OCI-LY7 (cell line): ENCODE measurements at regions not wholly inside any gene's neighbourhood (a gene's known extent, or its start where the extent isn't known, plus 50 kb on each side); places are given as distances from the start of the nearest gene placed in this dataset.

Source experiments
- BruUV-seq: library from RNA; stranded (reverse); fragments of 400-500 nt; replicated peaks from 2 replicates; lab custom pipeline; 2021; lab: Mats Ljungman, UMichigan
- CTCF ChIA-PET: fragments of 300-600 bp; sonication (Branson Sonifier 250); formaldehyde crosslinking; loops from one replicate; lab custom pipeline; 2022; ENCODE audit warnings: antibody characterized with exemption; ENCODE audit not compliant: unreplicated experiment; lab: Charles Lee
- POLR2A ChIA-PET: fragments of 300-600 bp; sonication (Branson Sonifier 250); formaldehyde crosslinking; loops from one replicate; lab custom pipeline; 2022; ENCODE audit warnings: antibody characterized with exemption; lab: Charles Lee
- DNase-seq: peaks from one replicate; pipeline ENCODE4 v3.0.0-alpha.2; 2015; ENCODE audit warnings: low spot score
- H2AFZ ChIP-seq: fragments of 200-600 bp; sonication (generic), shearing (Covaris generic); 2 replicates; pipeline ENCODE4 v1.6.1; 2014; ENCODE audit warnings: mild to moderate bottlenecking, antibody characterized with exemption, low read length, moderate library complexity
- H3K27ac ChIP-seq: fragments of 200-600 bp; sonication (generic); 2 replicates; pipeline ENCODE4 v1.5.1; 2014; ENCODE audit warnings: mixed run types, low read depth, mild to moderate bottlenecking, moderate library complexity, low read length, inconsistent platforms; ENCODE audit not compliant: poor library complexity, severe bottlenecking
- H3K36me3 ChIP-seq: fragments of 200-600 bp; sonication (generic); 2 replicates; pipeline ENCODE4 v1.6.1; 2014; ENCODE audit warnings: mild to moderate bottlenecking, antibody characterized with exemption, low read length, moderate library complexity, mixed read lengths; ENCODE audit not compliant: insufficient read depth
- H3K4me1 ChIP-seq: fragments of 200-600 bp; sonication (generic); 2 replicates; pipeline ENCODE4 v1.5.1; 2014; ENCODE audit warnings: mild to moderate bottlenecking, low read length; ENCODE audit not compliant: insufficient read depth, poor library complexity, severe bottlenecking
- H3K4me2 ChIP-seq: fragments of 200-600 bp; sonication (generic); 2 replicates; pipeline ENCODE4 v1.6.1; 2014; ENCODE audit warnings: mild to moderate bottlenecking, low read length
- H3K4me3 ChIP-seq: fragments of 200-600 bp; sonication (generic); 2 replicates; pipeline ENCODE4 v1.5.1; 2014; ENCODE audit warnings: mild to moderate bottlenecking, low read depth, low read length; ENCODE audit not compliant: poor library complexity, severe bottlenecking
- H3K79me2 ChIP-seq: fragments of 200-600 bp; sonication (generic); 2 replicates; pipeline ENCODE4 v1.6.1; 2016; ENCODE audit warnings: low read depth, mild to moderate bottlenecking, low read length, moderate library complexity, mixed read lengths; ENCODE audit not compliant: insufficient read depth
- H3K9me2 ChIP-seq: fragments of 200-600 bp; sonication (generic); 2 replicates; pipeline ENCODE4 v1.6.1; 2016; ENCODE audit warnings: mild to moderate bottlenecking, low read length, mixed read lengths; ENCODE audit not compliant: insufficient read depth
- H3K9me3 ChIP-seq: fragments of 200-600 bp; sonication (generic); 2 replicates; pipeline ENCODE4 v1.6.1; 2014; ENCODE audit warnings: mild to moderate bottlenecking, mixed run types, low read length, mixed read lengths
- H4K20me1 ChIP-seq: fragments of 200-600 bp; sonication (generic); 2 replicates; pipeline ENCODE4 v1.6.1; 2014; ENCODE audit warnings: mild to moderate bottlenecking, antibody characterized with exemption, low read length, moderate library complexity, mixed read lengths; ENCODE audit not compliant: insufficient read depth
- CTCF ChIP-seq: fragments of 200-600 bp; sonication (generic); conservative IDR thresholded peaks from 2 replicates; pipeline ENCODE4 v1.5.1; 2014; ENCODE audit warnings: mild to moderate bottlenecking, antibody characterized with exemption, low read length, moderate library complexity, mixed read lengths
- EZH2phosphoT487 ChIP-seq: fragments of 200-600 bp; sonication (generic); IDR thresholded peaks from 2 replicates; pipeline ENCODE4 v1.6.1; 2018; ENCODE audit warnings: low read depth, borderline replicate concordance, mild to moderate bottlenecking, mixed run types, antibody characterized with exemption, low read length, moderate library complexity, mixed read lengths
- intact Hi-C: fragments of 100-400 bp; cut with micrococcal nuclease; formaldehyde crosslinking; loops from one replicate; pipeline ENCODE4 v1.10.0; 2022; ENCODE audit not compliant: unreplicated experiment

DNA sequence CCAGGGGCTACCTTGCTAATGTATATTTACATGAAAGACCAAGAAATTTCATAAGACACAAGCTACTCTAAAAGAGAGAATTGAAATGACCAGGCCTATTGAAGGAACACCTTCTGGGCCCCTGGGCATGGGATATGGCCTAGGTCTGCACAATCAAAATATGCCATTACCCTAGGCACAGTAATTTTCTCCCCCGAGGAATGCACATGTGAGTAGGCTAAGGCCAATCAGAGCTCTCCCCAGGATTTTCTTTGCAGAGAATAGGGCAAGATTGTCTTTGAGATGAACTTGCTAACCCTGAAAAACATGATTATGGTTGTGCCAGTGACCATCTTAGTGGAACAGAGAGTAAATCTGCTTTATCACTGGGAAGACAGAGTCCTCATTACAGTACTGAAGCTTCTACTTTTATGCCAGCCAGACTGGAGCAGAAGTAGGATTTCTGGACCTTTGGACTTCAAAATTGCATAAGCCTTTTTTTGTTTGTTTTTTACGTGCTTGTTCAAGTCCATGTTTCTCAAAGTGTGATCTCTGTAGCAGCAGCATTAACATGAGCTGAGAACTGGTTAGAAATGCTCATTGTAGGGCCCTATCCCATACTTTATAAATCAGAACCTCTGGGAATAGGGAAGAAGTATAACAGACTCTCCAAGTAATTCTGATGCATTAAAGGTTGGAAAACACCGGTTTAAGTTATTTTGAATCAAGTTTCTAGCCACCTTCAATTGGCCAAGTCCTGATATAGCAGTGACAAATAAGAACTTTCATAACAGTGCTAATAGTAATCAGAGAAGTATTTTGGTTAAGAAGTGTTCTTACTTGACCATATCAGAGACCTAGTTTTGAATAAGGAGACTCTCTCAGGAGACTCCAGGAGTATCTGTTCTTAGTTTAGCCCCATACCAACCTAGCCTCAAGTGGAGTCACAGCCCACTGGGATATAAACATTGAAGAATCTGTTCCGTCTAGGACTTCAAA is 112.9 kb downstream of the LMO3 start:
- Histone ChIP-seq H3K79me2 (no peaks in the 10 kb centered on the region), H3K36me3 (no peaks in the 10 kb centered on the region), H3K9me3 (no peaks in the 10 kb centered on the region), H2AFZ (no peak overlapping the region), H4K20me1 (no peaks in the 10 kb centered on the region), H3K4me2 (no peak overlapping the region), H3K4me1 (no peaks in the 10 kb centered on the region), H3K27ac (no peak overlapping the region), H3K9me2 (no peaks in the 10 kb centered on the region), H3K4me3 (no peak overlapping the region)
- CTCF ChIA-PET = no interaction called here
- no TSS peak for BruUV-seq
- intact Hi-C loops = no loop called here
- no peak for DNase-seq
- POLR2A ChIA-PET = interaction anchor here (0.7 kb wide), 1 partner anchor 184 kb away, joined by 3 read pairs; no protein-coding TSS in a partner anchor
- TF ChIP-seq CTCF (no peak), EZH2phosphoT487 (no peak)

- Histone ChIP-seq H3K79me2 (no peaks in the 10 kb centered on the region), H4K20me1 (no peaks in the 10 kb centered on the region), H3K4me2 (no peak overlapping the region), H3K36me3 (no peaks in the 10 kb centered on the region), H2AFZ (no peak overlapping the region), H3K27ac (no peak overlapping the region), H3K9me2 (no peaks in the 10 kb centered on the region), H3K4me1 (no peaks in the 10 kb centered on the region), H3K9me3 (no peaks in the 10 kb centered on the region), H3K4me3 (no peak overlapping the region)
- no peak for TF ChIP-seq EZH2phosphoT487
- no peak for TF ChIP-seq CTCF
- ChIA-PET CTCF (no interaction called here), POLR2A (no interaction called here)
- intact Hi-C loops = no loop called here
- DNase-seq = no peak
- no TSS peak for BruUV-seq
Measured at GRCh38 chr12:16495196-16495595, 110.8 kb downstream of the LMO3 start.
